GM19240 (cell line): ENCODE measurements at regions not wholly inside any gene's neighbourhood (a gene's known extent, or its start where the extent isn't known, plus 50 kb on each side); places are given as distances from the start of the nearest gene placed in this dataset.

Source experiments
- DNase-seq: peaks from one replicate; pipeline ENCODE4 v3.0.0; 2011; ENCODE audit warnings: low spot score; ENCODE audit not compliant: insufficient read length

GRCh38 chr12:90407841-90408240 lies 547.1 kb downstream of the CCER1 start:
- DNase-seq = no peak

GRCh38 chr12:90404071-90404470 lies 550.9 kb downstream of the CCER1 start:
- DNase-seq = no peak

GRCh38 chr12:90401185-90401584 lies 553.8 kb downstream of the CCER1 start:
- no peak for DNase-seq

- DNase-seq = no peak
These were observed 555.6 kb downstream of the CCER1 start for GRCh38 chr12:90399357-90399756.

GRCh38 chr12:90398285-90398836 lies 556.6 kb downstream of the CCER1 start:
- DNase-seq = no peak

- DNase-seq = no peak
These were observed 558.4 kb downstream of the CCER1 start for GRCh38 chr12:90396556-90396955.

GRCh38 chr12:90393652-90394051 lies 561.3 kb downstream of the CCER1 start:
- no peak for DNase-seq

- no peak for DNase-seq
These were observed 561.9 kb downstream of the CCER1 start for GRCh38 chr12:90393089-90393488.

GRCh38 chr12:90390947-90391346 lies 564.0 kb downstream of the CCER1 start:
- no peak for DNase-seq

- DNase-seq = no peak
These were observed 586.9 kb downstream of the CCER1 start for GRCh38 chr12:90368081-90368480.

- DNase-seq = no peak
These were observed 588.7 kb downstream of the CCER1 start for GRCh38 chr12:90366286-90366685.

- no peak for DNase-seq
These were observed 594.7 kb downstream of the CCER1 start for GRCh38 chr12:90360300-90360699.

- DNase-seq = no peak
These were observed 599.1 kb downstream of the CCER1 start for GRCh38 chr12:90355711-90356355.

GRCh38 chr12:90343966-90344365 lies 611.0 kb downstream of the CCER1 start:
- no peak for DNase-seq

GRCh38 chr12:90342081-90342480 lies 612.9 kb downstream of the CCER1 start:
- DNase-seq = no peak

- no peak for DNase-seq
These were observed 615.1 kb downstream of the CCER1 start for GRCh38 chr12:90339837-90340236.

- no peak for DNase-seq
These were observed 616.6 kb downstream of the CCER1 start for GRCh38 chr12:90338365-90338764.

- DNase-seq = no peak
These were observed 618.0 kb downstream of the CCER1 start for GRCh38 chr12:90337018-90337417.

GRCh38 chr12:90335566-90335965 lies 619.4 kb downstream of the CCER1 start:
- no peak for DNase-seq

GRCh38 chr12:90333939-90334338 lies 621.0 kb downstream of the CCER1 start:
- DNase-seq = no peak

- DNase-seq = no peak
These were observed 621.6 kb downstream of the CCER1 start for GRCh38 chr12:90333424-90333823.

GRCh38 chr12:90331821-90332220 lies 623.2 kb downstream of the CCER1 start:
- DNase-seq = no peak

GRCh38 chr12:90331262-90331661 lies 622.6 kb upstream of the ATP2B1 start:
- DNase-seq = no peak
